PC-9 (cell line): ENCODE measurements at regions not wholly inside any gene's neighbourhood (a gene's known extent, or its start where the extent isn't known, plus 50 kb on each side); places are given as distances from the start of the nearest gene placed in this dataset.

ENCODE experiments used
- EZH2 ChIP-seq: fragments of 200-600 bp; sonication (generic); IDR thresholded peaks from 2 replicates; pipeline ENCODE4 v1.8.0; 2017; ENCODE audit warnings: antibody characterized with exemption, low read depth
- TF ChIP-seq, protein P1 (sequence below): fragments of 200-600 bp; sonication (generic); conservative IDR thresholded peaks from 2 replicates; pipeline ENCODE4 v1.6.1; 2017; ENCODE audit warnings: mixed run types, antibody characterized with exemption, mild to moderate bottlenecking, moderate library complexity

DNA sequence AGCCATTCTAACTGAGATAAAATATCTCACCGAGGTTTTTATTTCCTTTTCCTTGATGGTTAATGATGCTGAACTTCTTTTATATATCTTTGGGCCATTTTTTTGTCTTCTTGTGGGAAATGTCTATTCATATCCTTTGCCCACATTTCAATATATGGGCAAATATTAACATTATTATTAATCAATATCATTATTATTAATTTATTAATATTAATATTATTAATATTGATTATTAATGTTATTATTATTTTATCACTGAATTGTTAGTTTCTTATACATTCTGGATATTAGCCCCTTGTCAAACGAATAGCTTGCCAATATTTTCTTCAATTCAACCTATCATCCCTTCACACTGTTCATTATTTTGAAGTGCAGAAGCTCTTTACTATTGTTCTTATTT lies 2203.6 kb downstream of the PCDH9 start:
- TF ChIP-seq, protein P1, sequence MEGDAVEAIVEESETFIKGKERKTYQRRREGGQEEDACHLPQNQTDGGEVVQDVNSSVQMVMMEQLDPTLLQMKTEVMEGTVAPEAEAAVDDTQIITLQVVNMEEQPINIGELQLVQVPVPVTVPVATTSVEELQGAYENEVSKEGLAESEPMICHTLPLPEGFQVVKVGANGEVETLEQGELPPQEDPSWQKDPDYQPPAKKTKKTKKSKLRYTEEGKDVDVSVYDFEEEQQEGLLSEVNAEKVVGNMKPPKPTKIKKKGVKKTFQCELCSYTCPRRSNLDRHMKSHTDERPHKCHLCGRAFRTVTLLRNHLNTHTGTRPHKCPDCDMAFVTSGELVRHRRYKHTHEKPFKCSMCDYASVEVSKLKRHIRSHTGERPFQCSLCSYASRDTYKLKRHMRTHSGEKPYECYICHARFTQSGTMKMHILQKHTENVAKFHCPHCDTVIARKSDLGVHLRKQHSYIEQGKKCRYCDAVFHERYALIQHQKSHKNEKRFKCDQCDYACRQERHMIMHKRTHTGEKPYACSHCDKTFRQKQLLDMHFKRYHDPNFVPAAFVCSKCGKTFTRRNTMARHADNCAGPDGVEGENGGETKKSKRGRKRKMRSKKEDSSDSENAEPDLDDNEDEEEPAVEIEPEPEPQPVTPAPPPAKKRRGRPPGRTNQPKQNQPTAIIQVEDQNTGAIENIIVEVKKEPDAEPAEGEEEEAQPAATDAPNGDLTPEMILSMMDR = no peak
- no peak for TF ChIP-seq EZH2
